ENCODE measurements at regions not wholly inside any gene's neighbourhood (a gene's known extent, or its start where the extent isn't known, plus 50 kb on each side); places are given as distances from the start of the nearest gene placed in this dataset.

GRCh38 chr5:29367176-29367833 is 1826.2 kb upstream of the CDH6 start:
- no peak for DNase-seq

DNA sequence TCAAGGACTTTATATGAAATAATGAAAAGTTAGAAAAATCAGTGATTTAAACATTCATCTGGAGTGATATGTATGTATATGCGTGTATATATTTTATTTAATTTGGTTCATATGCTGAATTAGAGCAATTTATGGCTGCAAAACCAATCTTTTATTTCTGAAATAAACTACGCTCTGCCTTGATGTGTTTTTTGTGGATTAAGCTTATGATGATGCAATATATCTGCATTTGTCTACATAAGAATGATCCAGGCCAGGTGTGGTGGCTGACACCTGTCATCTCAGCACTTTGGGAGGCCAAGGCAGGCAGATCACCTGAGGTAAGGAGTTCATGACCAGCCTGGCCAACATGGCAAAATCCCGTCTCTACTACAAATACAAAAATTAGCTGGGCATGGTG is 1842.3 kb upstream of the CDH6 start:
- no peak for DNase-seq

DNA sequence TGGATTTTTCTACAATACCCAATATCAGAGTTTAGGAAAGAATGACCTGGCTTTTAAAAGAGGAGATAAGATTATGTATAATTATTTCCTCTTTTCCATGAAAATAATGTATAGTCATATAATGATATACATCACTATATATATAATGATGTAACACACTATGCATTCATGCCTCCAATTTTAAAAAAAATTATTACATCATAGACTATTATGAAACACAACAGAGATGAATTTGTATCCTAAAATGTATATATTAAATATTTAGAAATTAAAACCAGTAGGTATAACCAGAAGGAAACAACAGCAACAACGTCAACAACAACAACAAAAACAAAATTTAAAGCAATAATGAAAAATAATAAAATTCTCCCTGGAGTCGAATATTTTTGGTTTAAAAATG is 1856.5 kb upstream of the CDH6 start:
- no peak for DNase-seq

GRCh38 chr5:29321591-29321990 is 1871.9 kb upstream of the CDH6 start:
- no peak for DNase-seq

- DNase-seq, result no peak
These were observed 1884.1 kb upstream of the CDH6 start for GRCh38 chr5:29309359-29309758.

DNA sequence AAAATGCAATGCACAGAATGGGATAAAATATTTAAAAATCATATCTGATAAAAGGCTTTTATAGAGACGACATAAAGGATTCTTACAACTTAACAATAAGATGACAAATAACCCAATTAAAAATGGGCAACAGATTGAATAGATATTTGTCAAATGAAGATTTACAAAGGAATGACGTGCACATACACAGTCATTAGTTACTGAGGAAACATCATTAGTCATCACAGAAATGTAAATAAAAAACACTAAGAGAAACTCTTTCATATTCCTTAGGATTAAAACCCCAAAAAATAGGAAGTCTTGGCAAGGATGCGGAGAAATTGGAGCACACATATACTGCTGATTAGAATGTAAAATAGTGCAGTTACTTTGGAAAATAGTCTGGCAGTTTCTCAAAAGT is 1886.0 kb upstream of the CDH6 start:
- no peak for DNase-seq

DNA sequence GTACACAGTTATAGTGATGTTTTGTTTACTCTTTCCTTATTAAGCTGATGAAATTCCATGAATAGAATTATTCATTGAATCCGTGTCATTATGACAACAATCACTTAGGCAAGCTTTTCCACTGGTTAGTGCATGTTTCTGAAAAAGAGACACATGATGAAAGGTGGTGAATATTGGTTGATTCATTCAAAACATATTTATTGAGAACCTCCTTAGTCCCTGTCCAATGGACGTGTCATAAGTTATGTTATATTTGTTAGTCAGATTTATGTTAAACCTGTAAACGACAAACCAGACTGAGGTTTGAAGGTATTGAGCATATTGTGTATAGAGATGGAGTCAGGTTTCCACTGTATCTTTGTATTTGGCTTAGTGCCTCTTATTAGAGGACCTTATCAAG is 1888.9 kb upstream of the CDH6 start:
- DNase-seq, result no peak

DNA sequence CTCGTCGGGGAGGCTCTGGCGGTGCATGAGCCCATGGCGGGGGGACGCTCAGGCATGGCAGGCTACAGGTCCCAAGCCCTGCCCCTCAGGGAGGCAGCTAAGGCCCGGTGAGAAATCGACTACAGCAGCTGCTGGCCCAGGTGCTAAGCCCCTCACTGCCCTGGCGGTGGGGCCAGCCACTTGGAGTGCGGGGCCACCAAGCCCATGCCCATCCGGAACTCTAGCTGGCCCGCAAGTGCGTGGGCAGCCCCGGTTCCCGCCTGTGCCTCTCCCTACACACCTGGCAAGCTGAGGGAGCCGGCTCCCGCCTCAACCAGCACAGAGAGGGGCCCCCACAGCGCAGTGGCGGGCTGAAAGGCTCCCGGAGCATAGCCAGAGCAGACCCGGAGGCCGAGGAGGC is 1896.9 kb upstream of the CDH6 start:
- DNase-seq, result no peak

DNA sequence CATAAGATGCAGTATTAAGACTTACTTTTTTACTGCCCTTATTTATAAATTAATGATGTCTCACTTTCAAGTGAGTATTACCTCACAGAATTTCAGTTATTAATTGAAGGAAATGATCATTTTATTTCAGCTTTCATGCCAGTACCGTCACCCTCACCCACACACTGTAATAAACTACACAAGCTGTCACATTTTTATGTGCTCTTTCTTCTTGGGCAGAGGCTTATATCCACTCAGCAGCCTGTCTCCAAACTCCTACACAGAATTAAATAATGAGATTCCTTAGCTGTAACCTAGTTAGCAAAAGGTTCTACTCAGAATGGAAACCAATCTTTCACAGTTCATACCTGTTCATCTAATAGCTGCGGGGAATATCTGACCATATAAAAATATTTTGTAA is 1915.8 kb upstream of the CDH6 start:
- no peak for DNase-seq

DNA sequence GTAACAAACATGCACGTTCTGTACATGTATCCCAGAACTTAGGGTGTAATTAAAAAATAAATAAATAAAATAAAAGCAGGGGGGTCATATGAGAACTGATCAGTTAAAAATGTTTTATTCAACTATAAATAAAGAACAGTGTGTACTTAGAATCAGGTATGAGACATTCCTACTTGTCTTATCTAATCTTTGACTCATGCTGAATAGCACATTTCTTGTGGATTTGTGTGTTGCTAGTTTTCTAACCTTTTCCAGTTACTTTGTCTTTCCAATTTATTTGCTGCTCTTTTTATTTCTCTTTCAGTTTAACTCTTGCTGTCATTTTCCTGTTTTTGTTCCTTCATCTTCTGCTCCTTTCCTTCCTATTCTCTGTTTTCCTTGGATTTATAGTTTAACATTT is 1917.1 kb upstream of the CDH6 start:
- no peak for DNase-seq

- DNase-seq, result no peak
These were observed 1929.6 kb upstream of the CDH6 start for GRCh38 chr5:29263915-29264351.

- no peak for DNase-seq
These were observed 1931.0 kb upstream of the CDH6 start for GRCh38 chr5:29262339-29263123.

GRCh38 chr5:29261213-29261612 is 1932.3 kb upstream of the CDH6 start:
- DNase-seq, result no peak

DNA sequence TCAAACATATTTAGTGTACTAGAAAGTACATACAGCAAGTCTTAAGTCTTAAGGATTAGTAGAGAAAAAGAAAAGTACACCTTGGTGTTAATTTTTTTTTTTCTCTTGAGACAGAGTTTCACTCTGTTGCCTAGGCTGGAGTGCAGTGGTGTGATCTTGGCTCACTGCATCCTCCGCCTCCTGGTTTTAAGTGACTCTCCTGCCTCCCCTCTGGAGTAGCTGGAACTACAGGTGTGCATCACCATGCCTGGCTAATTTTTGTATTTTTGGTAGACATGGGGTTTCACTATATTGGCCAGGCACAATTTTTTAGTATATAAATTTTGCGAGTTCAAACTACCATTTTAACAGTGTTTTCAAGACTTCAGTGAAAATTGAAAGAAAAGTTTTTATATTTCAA is 1941.1 kb upstream of the CDH6 start:
- DNase-seq, result no peak

DNA sequence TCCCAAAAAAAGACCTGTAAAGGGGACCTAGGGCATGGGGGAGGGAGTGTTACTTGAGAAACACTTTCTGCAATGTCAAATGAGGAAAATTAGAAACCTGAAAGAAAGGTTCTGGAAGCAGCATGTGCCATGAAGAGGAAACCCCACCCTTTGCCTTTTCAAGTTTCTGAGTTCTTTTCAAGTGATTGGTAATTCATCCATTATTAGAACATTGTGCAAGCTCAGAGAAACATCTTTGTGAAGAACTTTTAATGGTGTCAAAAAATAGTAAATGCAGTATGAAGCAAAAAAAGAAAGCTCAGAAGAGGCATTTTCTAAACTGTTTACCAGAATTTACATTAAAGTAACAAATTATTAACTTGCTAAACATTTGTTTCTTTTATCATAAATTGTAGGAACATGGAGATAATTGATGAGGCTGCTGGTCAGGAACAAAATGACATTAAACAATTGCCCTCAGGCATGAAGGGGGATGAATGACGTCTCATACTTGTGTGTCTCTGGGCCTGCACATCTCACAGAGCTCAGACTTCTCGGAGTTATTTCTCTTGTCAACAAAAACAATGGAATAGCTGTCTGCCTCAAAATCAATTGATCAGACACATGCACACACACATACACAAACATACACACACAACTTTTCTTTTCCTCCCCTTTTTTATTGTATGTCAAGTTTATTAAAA is 1946.0 kb upstream of the CDH6 start:
- DNase-seq, result no peak

- no peak for DNase-seq
These were observed 1953.1 kb upstream of the CDH6 start for GRCh38 chr5:29240379-29240778.

- no peak for DNase-seq
These were observed 1953.9 kb upstream of the CDH6 start for GRCh38 chr5:29239606-29240005.

GRCh38 chr5:29238115-29238514 is 1955.4 kb upstream of the CDH6 start:
- DNase-seq, result no peak

GRCh38 chr5:29231154-29231553 is 1962.3 kb upstream of the CDH6 start:
- DNase-seq, result no peak

DNA sequence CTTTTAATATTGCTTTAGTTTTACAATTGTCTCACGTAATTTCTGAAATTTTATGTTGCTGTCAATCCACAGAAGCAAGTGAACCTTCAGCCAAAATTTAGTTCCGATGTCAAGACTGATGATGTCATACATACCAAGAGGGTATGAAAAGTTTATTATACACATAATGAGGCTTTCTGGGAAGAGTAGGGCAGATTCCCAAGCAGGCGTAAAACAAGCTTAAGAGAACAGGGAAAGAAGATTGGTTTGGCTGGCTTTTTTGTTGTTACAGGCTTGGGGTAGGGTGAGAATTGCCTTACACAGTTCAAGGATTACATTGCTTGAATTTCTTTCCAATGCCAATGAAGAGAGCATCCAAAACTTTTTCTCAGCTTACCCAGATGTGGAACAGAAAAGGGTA is 1962.9 kb upstream of the CDH6 start:
- no peak for DNase-seq

DNA sequence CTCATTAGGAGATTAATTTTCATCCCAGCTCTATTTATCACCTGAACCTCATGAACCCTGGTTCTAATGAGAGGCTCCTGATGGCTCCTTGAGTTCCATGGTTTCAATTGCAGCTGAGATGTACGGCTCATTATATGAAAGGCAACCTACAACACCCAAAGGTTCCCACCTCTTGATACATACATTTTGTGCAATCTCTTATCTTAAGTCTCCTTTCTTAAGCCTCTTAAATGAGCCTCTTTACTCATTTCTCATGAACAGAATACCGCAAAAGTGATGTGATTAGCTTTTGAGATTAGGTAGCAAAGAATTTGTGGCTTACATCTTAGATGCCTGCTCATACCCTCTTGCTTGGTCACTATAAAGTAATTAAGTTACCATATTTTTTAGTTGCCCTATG is 1964.0 kb upstream of the CDH6 start:
- DNase-seq, result no peak

GRCh38 chr5:29218138-29218537 is 1975.3 kb upstream of the CDH6 start:
- DNase-seq, result no peak

DNA sequence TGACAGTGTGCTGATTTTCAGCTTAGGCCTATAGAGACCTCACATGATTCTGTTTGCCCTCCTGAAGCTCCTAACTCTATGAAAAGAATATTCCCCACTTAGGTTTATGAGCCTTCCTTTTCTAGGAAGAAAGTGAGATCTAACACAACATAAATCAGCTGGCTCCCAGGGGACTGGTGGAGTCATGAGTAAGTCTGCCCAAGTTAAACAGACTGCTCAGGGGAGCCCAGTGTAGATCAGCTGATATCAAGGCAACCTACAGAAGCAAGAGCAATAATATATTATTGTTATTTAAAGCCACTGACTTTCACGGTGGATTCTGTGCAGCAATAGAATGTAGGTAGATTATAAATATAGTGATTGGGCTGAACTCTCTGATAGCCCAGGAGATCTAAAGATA is 1978.6 kb upstream of the CDH6 start:
- no peak for DNase-seq

- DNase-seq, result no peak
These were observed 1980.0 kb upstream of the CDH6 start for GRCh38 chr5:29213475-29213874.
